VCaP (cell line): ENCODE measurements at regions not wholly inside any gene's neighbourhood (a gene's known extent, or its start where the extent isn't known, plus 50 kb on each side); places are given as distances from the start of the nearest gene placed in this dataset.
"Not testable (repeated sequence)": the region's sequence is repeated elsewhere in the genome, so short reads cannot be mapped to it uniquely, and the experiment has no call there.

Experiments
- H3K27ac ChIP-seq: fragments of 450-650 bp; 2 replicates; pipeline ENCODE4 v1.5.1; 2017
- CTCF ChIP-seq: fragments of 450-650 bp; conservative IDR thresholded peaks from 2 replicates; pipeline ENCODE4 v1.5.1; 2017; ENCODE audit warnings: mild to moderate bottlenecking, moderate library complexity

GRCh38 chr5:39757131-39757530, 332.4 kb upstream of the DAB2 start:
- no peak for TF ChIP-seq CTCF

GRCh38 chr5:39755986-39756385, 331.2 kb upstream of the DAB2 start:
- TF ChIP-seq CTCF: no peak
- H3K27ac ChIP-seq: no peak overlapping the region

More at GRCh38 chr5:39757131-39757530, 332.4 kb upstream of the DAB2 start:
- no peak overlapping the region for H3K27ac ChIP-seq

GRCh38 chr5:39755452-39755851, 330.7 kb upstream of the DAB2 start:
- no peak overlapping the region for H3K27ac ChIP-seq
- TF ChIP-seq CTCF: no peak

DNA sequence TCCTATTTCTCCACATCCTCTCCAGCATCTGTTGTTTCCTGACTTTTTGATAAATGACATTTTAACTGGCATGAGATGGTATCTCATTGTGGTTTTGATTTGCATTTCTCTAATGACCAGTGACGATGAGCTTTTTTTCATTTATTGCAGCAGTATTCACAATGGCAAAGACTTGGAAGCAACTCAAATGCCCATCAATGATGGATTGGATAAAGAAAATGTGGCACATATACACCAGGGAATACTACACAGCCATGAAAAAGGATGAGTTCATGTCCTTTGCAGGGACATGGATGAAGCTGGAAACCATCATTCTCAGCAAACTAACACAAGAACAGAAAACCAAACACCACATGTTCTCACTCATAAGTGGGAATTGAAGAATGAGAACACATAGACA, 329.0 kb upstream of the DAB2 start:
- H3K27ac ChIP-seq: not testable (repeated sequence)

DNA sequence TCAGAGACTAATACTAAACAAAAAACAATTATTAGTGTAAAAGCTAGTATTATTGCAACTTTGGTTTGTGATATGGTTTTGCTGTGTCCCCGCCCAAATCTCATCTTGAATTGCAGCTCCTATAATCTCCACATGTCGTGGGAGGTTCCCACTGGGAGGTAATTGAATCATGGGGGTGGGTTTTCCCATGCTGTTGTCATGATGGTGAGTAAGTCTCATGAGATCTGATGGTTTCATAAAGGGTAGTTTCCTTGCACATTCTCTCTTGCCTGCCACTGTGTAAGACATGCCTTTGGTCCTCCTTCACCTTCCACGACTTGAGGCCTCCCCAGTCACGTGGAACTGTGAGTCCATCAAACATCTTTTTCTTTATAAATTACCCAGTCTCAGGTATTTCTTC, 325.9 kb upstream of the DAB2 start:
- no peak for TF ChIP-seq CTCF
- no peak overlapping the region for H3K27ac ChIP-seq

- TF ChIP-seq CTCF: no peak
- H3K27ac ChIP-seq: no peak overlapping the region
These were observed 318.1 kb upstream of the DAB2 start for GRCh38 chr5:39742916-39743315.

DNA sequence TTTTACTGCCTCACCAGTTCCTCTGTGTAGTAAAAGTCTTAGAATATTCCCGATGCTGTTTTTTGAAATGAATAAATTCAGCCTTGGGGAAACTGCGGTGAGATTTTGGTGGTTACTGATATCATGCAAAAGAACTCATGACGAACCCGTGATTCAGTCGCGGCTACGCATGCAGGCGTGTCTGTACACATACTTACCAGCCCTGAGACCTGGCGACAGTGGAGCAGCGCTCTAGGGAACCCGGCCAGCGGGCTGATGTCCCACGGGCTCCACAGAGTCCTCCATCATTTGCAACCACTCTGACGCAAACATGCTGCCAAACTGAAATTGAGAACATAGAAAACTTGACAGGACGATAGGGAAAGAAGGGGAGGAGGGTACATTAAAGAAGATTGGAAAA, 315.6 kb upstream of the DAB2 start:
- no peak overlapping the region for H3K27ac ChIP-seq
- no peak for TF ChIP-seq CTCF

DNA sequence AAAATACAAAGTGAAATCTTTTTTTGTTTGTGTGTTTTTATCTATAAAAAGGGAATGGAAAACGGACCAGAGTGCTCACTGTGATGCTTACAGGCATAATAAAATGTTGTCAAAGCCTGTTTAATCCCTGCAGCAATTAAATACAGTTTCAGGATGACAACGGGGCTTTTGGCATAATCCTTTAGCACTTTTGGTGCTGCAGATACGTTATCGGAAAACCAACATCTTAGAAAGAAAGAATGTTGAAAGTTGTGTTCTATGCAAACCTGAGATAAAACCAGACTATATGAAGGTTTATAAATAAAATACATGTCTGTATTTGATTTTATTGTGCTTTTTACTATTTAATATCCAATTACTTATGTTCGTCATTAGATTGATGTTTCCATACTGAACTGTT, 307.4 kb upstream of the DAB2 start:
- no peak for TF ChIP-seq CTCF
- H3K27ac ChIP-seq: no peak overlapping the region
